ENCODE measurements at regions not wholly inside any gene's neighbourhood (a gene's known extent, or its start where the extent isn't known, plus 50 kb on each side); places are given as distances from the start of the nearest gene placed in this dataset.

- no peak for DNase-seq
Measured at GRCh38 chr11:32273931-32274330, 161.4 kb downstream of the WT1 start.

GRCh38 chr11:32279672-32280071, 155.7 kb downstream of the WT1 start:
- DNase-seq, result no peak

GRCh38 chr11:32280339-32280738, 155.0 kb downstream of the WT1 start:
- DNase-seq, result no peak

DNA sequence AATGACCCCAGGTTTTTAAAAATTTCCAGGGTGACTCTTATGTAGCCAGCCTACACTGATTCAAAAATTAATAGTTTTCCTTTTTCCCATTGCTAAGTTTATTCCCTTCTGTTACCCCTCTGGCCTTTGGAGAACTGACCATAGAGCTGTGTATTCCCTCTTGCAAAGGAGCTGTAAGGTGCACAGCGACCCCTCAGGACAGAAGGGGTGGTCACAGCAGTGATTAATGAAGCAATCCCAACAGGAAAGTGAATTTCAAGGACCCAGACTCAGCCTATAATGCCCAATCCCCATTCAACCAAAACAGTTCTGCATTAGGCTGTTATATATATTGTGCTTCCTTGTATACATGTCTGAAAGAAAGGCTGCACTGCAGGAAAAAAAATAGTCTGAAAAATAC, 147.1 kb downstream of the WT1 start:
- no peak for DNase-seq

GRCh38 chr11:32289701-32290100, 145.6 kb downstream of the WT1 start:
- DNase-seq, result no peak

DNA sequence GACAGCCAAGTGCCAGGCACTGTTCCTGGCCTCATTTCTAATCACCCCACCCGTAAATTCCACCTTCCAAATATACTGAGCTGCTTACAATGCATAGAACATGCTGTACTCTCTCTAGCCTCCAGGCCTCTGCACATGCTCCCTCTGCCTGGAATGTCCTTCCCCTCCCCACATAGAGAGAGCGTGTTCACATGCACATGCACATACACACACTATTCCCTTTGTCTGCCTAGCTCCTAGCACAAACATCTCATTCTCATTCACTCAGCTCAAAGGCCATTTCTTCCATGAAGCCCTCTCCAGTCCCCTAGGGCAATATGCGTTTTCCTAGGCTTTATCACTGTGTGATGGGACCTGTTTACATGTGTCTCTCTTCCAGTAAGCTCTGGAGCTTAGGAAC, 144.6 kb downstream of the WT1 start:
- DNase-seq, result no peak

DNA sequence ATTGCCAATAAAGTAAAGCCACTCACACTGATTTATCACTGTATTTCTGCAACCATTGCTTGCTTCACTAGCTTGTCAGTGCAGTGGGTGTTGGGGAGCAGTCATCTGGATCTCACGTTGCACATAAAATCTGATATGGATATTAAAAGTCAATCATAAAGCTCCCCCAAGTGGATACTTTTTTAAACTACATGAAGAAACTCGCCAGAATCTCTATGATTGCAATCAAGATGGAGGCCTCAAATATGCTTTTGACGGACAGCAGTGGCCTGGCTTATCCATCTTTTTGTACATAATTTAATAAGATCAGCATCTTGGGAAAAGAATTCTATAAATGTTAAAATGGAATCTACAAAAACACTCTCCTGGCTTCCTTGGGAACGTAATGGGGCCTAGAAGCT, 137.7 kb downstream of the WT1 start:
- DNase-seq, result no peak

- no peak for DNase-seq
Measured at GRCh38 chr11:32302826-32303225, 132.5 kb downstream of the WT1 start.

GRCh38 chr11:32304521-32304920, 130.8 kb downstream of the WT1 start:
- no peak for DNase-seq

DNA sequence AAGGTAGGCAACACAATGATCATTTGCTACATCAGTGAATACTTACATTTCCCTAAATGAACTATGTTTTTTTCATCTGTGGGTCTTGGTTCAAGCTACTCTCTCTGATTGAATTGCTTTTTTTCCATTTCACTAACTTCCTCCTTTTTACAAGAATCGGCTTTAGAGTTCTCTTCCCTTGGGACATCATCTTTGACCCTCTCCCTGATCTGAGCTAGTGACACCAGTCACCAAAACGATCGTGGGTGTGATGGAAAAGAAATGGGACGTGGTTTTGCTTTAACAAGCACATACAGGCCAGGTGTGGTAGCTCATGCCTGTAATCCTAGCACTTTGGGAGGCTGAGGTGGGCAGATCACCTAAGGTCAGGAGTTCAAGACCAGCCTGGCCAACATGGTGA, 129.9 kb downstream of the WT1 start:
- DNase-seq, result no peak

DNA sequence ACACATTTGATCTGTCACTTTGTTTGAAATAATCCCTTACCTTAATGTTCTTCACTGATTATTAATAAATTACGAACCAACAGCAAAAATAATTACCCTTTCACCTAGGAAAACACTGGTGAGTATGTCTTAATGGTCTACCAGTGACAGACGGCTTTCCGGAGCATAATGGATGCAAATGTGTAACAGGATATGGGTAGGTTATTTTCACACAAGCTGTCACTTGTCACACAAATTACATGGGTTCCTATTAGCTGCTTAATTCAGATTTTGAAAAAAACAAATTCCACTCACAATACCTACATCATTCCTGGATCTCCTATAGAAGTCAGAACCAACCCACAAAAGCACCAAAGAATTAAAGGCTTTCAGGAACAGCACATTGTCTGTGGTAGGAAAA, 127.9 kb downstream of the WT1 start:
- DNase-seq, result peak; percentile 81

DNA sequence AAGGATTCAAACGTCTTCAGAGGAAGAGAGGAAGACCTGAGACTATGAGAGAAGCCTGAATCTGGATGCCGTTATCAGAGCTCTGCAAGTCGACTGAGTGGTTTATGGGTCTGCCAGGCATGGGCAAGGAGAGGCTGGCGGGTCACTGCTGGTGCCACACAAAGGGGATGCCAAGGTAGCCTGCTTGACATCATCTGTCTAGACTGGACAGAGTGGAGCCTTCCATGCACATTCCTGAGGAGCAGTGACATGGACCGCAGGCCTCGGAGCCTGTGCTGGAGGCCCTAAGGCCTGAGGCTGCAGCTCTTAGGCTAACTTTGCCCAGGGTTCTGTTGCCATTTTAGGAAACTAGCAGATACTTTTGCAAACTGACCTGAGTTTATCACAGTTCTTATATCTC, 127.4 kb downstream of the WT1 start:
- DNase-seq, result no peak

GRCh38 chr11:32309530-32310213, 125.7 kb downstream of the WT1 start:
- DNase-seq, result no peak

DNA sequence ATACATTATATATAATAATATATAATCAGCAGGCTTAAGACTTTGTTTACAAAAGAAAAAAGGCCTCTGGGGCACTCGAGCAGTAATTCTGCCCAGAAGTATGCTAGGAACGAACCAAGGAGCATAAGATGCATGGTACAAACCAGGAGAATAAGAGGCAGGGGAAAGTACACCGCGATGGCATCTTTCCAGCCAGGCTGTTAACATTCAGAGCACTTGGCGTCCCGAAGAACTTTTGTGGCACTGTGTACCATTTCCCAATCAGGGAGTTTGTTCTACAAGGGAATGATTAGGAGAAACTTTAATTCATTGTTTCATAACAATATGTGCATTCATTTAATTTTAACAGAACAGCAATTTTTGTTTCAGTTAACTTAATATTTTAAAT, 125.1 kb downstream of the WT1 start:
- DNase-seq, result no peak

DNA sequence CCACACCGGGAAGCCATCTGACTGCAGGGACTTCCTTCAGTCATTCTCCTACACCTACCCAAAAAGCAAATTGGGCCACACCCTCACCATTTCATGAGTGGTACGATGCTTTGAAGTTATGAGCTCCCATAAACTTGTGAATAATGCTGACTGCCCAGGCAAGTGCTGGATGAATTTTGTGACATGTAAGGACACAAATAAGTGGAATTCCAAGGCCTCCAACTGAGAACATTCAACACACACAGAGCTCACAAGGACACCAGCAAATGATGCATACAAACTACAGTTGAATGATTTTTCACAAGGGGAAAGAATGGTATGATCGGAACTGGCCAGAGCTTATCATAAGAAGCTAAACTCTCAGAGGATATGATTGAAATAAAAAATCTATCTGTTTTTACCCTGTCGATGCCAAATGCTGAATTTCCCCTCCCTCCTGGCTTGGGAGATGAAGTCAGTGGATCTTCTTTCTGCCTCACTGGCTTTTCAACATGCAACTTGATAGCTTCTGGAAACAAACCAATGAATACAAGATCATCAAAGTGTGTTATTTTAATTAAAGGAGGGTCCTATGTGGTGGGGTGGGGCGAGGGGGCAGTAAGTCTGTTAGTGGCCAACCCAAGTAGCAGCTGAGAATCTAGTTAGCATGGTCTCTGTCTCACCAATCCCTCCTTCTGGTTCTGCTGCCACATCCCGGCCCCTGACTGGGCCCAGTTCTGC, 123.8 kb downstream of the WT1 start:
- no peak for DNase-seq

DNA sequence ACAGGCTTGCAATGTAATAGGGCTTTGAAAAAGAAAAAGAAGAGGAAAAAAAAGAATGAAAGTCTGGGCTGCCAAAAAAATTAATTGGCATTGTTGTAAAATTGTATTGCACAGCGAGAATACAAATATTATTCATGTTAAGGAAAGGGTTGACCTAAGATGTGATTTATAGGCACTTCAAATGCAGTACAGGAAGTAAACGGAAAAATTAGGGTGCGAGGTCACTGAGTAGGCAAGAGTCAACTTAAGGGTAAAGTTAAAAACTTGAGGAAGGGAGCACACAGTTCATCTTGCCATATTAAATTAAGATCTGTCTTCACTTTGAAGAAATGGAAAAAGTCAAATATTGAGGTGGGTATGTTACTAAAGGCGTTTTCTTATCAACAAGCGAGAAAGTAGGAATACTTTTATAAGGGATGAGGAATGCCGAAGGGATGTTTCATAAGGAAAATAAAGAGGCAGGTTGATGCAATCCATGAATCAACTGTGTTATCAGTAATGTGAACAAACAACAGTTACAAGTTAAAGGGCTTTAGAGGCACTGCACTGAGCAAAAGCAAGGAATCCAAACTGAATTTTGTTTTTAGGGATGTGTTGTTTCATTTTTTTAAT, 123.0 kb downstream of the WT1 start:
- DNase-seq, result no peak

DNA sequence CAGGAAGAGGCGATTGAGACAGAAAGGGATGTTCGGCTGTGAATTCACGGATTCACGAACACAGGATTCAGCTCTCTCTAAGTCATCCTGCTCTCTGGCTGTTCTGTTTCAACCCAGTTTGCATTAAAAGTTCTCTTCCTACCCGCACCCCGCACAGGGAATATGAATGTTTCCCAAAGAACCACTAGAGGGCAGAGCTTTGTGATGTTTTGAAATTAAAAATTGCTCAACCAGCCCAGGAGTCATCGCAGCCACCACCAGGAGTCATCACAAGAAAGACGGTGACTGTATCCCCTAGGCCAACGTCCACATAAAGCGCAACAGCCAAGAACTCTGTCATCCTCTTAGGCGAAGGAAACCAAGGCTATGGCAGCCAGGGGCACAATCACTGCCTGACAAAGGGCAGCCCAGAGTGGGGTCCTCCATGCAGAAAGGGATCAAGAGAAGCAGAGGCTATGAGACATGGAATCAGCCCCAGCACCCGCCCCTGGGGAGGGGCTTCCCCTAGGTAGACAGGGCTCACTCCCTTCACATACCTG, 122.4 kb downstream of the WT1 start:
- DNase-seq, result no peak

- no peak for DNase-seq
Measured at GRCh38 chr11:32313477-32313876, 121.9 kb downstream of the WT1 start.

DNA sequence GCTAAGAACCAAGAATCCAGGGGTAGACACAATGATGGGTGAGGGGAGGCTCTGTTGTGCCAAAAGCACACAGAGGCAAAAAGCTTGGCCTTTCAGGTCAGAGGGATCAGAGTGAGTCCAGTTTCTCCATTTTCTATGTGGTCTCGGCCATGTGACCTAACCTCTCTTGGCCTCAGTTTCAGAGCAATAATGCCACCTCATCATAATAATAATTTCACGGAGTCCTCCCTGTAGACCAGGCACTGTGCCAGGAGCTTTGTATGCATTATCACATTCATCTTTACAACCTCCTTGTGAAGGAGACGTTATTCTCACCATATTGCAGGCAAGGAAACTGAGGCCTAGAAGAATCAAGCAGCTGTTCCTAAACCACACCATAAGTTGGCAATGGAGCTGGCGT, 120.2 kb downstream of the WT1 start:
- DNase-seq, result no peak

DNA sequence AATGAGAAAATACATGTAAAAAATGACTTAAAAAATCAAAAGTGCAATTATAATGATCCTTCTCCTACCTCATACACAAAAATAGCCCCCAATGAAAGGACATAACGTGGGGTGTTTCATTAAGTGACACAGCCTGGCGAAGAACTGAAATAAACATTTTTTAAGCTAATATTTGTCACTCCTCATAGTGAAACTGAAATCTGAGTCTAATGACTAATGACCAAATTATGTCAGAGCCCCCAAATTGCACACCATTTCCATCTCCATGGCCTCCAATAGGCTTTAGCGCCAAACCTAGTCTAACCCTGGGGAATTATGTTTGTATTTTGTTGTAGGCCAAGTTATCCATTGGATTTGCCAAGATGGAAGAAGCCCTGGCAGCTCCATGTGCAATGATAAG, 119.1 kb downstream of the WT1 start:
- no peak for DNase-seq

- no peak for DNase-seq
Measured at GRCh38 chr11:32316858-32317642, 118.3 kb downstream of the WT1 start.

DNA sequence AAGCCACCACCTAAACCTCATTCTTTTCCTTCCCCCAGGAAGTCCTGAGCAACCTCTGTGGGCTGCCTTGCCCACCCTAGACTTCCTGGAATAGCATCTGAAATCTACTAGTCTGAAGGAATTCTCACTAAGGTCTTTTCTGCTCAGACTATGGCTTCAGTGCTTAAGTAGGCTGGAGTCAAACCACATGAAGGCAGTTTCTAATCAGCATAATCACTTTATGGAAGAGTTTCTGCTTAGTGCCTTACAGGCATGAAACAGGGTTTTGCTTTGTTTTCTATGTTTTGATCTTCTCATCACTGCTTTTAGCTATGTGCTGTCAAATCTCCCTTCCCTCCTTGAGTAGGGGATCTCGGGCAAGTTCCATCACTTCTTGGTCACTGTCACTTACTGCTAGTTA, 117.7 kb downstream of the WT1 start:
- DNase-seq, result no peak
